ENCODE measurements at regions not wholly inside any gene's neighbourhood (a gene's known extent, or its start where the extent isn't known, plus 50 kb on each side); places are given as distances from the start of the nearest gene placed in this dataset.
"Not testable (repeated sequence)": the region's sequence is repeated elsewhere in the genome, so short reads cannot be mapped to it uniquely, and the experiment has no call there.

DNA sequence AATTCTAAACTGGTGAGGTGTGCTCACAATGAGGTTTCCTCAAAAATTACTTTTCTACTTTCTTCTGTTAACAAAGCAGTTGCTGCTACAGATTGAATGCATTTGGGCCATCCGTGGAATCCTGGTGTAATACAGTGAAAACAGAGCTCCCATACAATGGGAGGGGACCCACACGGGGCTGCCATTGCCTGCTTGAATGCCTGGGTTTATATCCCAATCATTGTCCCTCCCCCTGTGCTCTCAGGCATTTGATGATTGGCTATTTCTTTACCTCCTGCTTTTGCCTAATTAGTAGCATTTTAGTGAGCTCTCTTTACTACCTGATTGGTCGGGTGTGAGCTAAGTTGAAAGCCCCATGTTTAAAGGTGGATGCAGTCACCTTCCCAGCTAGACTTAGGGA is 52.9 kb upstream of the CSF1 start:
- H3K27ac ChIP-seq; H3K9me3 ChIP-seq; H3K4me3 ChIP-seq; intact Hi-C loops (cut with DNase I); H3K27me3 ChIP-seq; DNase-seq; H3K36me3 ChIP-seq; H3K4me1 ChIP-seq: not testable (repeated sequence)
- 48 to 75% methylated on average over 2 to 3 of the region's 3 CpGs for WGBS, 2 donors

DNA sequence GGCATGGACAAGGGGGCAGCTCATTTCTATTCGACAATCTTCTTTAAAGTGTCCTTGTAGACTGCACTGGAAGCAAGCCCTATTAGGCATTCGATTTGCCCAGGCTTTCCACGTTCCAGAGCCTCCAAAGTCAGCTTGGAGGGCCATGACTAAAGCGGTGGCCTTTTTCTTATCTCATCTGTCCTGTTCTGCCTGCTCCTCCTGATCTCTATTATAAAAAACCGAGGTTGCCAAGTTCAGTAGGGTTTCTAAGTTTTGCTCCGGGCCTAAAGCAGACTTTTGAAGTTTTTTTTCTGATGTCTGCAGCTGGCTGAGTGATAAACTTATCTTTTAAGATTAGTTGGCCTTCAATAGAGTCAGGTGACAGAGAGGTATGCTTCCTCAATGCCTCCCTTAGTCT is 54.7 kb upstream of the CSF1 start:
- H3K36me3 ChIP-seq; H3K9me3 ChIP-seq; intact Hi-C loops (cut with DNase I); H3K27me3 ChIP-seq; H3K27ac ChIP-seq; DNase-seq; H3K4me3 ChIP-seq: not testable (repeated sequence)
- H3K4me1 ChIP-seq, result peaks cover 0 to 24% (median 12%) of the 10 kb centered on the region in 3 donors
- 42 to 69% methylated on average over 6 of the region's 6 CpGs for WGBS, 2 donors

DNA sequence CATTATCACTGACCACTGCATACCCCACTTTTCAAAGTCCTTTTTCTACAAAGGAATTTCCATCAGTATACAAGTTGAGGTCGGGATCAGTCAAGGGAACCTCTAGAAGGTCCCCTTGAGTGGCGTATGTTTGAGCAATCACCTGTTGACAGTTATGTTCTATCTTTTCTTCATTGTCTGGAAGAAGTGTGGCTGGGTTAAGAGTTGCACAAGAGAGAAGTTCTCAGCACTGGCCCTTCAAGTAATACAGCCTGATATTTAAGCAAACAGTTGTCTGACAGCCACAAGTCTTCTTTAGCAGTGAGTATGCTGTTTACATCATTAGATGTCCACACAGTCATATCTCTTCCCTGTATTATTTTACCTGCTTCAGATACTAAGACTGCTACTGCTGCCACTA is 56.7 kb upstream of the CSF1 start:
- H3K27me3 ChIP-seq; DNase-seq; H3K4me3 ChIP-seq; H3K36me3 ChIP-seq; H3K9me3 ChIP-seq; H3K27ac ChIP-seq; intact Hi-C loops (cut with DNase I): not testable (repeated sequence)
- peaks cover 0 to 38% (median 12%) of the 10 kb centered on the region in 3 donors for H3K4me1 ChIP-seq
- WGBS, 2 donors, result 69 to 78% methylated on average over 2 of the region's 2 CpGs

DNA sequence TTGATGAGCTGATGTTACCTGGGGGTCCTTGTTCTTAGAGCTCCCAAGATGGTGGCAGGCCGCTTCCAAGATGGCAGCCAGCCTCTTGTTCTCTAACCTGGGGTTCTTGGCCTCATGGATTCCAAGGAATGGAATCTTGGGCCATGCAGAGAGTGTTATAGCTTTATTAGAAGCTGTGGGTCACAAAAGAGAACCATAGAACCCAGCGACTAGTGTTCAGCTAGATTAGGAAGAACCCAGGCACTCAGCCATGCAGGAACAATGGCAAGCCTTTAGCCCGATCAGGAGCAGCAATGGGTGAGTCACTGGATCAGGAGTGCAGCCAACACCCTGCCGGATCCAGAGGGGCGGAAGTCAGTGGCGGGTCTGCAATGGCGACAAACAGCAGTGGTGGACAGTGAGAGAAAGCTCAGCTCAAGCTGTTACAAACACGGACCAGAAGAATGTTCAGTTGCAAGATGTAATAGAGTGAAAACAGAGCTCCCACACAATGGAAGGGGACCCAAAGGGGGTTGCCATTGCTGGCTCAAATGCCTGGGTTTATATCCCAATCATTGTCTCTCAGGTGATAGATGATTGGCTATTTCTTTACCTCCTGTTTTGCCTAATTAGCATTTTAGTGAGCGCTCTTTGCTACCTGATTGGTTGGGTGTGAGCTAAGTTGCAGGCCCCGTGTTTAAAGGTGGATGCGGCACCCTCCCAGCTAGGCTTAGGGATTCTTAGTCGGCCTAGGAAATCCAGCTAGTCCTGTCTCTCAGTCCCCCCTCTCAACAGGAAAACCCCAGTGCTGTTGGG is 58.2 kb upstream of the CSF1 start:
- Histone ChIP-seq H3K4me1 (peaks cover 0 to 38% (median 12%) of the 10 kb centered on the region in 3 donors), H3K27ac (peak overlapping the region in 3 of 4 donors; percentile 10 to 49 (median 31))
- H3K9me3 ChIP-seq; H3K4me3 ChIP-seq; DNase-seq; H3K27me3 ChIP-seq; H3K36me3 ChIP-seq; intact Hi-C loops (cut with DNase I): not testable (repeated sequence)
- WGBS, 2 donors, result 50 to 59% methylated on average over 8 to 11 of the region's 12 CpGs

DNA sequence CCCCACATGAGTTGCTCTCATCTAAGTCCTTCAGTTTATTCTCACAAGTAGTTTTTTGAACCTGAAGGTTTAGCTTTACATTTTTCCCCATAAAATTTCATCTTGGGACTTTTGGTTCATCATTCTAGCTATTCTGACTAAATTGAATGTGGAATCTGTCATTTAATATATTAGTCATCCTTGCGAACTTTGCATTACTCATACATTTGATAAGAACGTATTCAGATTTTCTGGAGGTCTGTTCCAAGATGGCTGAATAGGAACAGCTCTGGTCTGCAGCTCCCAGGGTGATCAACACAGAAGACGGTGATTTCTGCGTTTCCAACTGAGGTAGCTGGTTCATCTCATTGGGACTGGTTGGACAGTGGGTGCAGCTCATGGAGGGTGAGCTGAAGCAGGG is 59.8 kb upstream of the CSF1 start:
- peaks cover 0 to 38% (median 12%) of the 10 kb centered on the region in 3 donors for H3K4me1 ChIP-seq
- H3K27ac ChIP-seq, result no peak overlapping the region
- no peak overlapping the region for H3K4me3 ChIP-seq
- intact Hi-C loops (cut with DNase I), result no loop called here
- H3K36me3 ChIP-seq, result no peaks in the 10 kb centered on the region
- H3K9me3 ChIP-seq, result no peaks in the 10 kb centered on the region
- no peaks in the 10 kb centered on the region for H3K27me3 ChIP-seq
- 62 to 65% methylated on average over 4 of the region's 4 CpGs for WGBS, 2 donors
- TF ChIP-seq, protein P1, sequence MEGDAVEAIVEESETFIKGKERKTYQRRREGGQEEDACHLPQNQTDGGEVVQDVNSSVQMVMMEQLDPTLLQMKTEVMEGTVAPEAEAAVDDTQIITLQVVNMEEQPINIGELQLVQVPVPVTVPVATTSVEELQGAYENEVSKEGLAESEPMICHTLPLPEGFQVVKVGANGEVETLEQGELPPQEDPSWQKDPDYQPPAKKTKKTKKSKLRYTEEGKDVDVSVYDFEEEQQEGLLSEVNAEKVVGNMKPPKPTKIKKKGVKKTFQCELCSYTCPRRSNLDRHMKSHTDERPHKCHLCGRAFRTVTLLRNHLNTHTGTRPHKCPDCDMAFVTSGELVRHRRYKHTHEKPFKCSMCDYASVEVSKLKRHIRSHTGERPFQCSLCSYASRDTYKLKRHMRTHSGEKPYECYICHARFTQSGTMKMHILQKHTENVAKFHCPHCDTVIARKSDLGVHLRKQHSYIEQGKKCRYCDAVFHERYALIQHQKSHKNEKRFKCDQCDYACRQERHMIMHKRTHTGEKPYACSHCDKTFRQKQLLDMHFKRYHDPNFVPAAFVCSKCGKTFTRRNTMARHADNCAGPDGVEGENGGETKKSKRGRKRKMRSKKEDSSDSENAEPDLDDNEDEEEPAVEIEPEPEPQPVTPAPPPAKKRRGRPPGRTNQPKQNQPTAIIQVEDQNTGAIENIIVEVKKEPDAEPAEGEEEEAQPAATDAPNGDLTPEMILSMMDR (IDR thresholded peaks at IDR 0.05), result no peak
- no peak for TF ChIP-seq POLR2A (IDR thresholded peaks at IDR 0.05)
- no peak for DNase-seq

DNA sequence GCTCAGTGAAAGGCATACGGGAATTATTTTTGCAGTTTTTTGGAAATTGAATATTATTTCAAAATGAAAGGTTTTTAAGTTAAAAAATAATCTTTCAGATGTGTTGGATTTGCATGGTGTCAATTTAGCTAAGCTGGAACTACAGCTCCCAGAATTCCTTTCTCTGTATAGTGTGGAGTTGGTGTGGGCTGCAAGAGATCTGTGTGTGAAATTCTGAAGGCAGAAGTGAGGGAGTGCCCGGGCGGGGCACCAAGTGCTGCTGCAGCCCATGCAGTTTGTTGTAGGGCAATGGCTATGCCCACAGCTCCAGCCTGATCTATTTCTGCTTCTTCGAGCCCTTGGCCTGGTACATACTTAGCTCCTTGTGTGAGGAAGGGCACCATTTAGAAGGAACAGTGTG is 60.5 kb upstream of the CSF1 start:
- no peak for DNase-seq
- intact Hi-C loops (cut with DNase I), result no loop called here
- TF ChIP-seq POLR2A (IDR thresholded peaks at IDR 0.05), result no peak
- TF ChIP-seq, protein P1 (IDR thresholded peaks at IDR 0.05), result no peak
- Histone ChIP-seq H3K27ac (no peak overlapping the region), H3K4me3 (no peak overlapping the region), H3K27me3 (no peaks in the 10 kb centered on the region), H3K4me1 (peaks cover 0 to 33% (median 12%) of the 10 kb centered on the region in 3 donors), H3K36me3 (no peaks in the 10 kb centered on the region), H3K9me3 (no peaks in the 10 kb centered on the region)
- WGBS, 2 donors, result 78 to 86% methylated on average over 4 of the region's 4 CpGs

DNA sequence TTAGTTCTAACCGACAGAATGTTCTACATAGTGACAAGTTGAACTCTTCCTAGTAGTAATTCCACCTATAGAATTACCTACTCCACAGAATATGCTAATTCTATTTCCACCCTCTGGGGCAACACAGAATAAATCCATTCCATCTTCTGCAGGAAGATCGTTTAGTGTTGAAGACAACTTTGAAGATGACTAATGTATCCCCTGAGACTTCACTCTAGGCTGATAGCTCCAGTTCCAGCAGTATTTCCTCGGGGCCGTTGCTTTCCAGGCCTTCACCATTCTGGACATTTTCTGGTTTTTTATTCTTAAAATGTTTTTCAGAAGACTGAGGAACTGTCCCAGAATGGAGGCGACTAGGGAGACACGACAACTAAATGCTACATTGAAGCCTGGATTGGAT is 61.0 kb upstream of the CSF1 start:
- no peak overlapping the region for H3K4me3 ChIP-seq
- peaks cover 0 to 33% (median 12%) of the 10 kb centered on the region in 3 donors for H3K4me1 ChIP-seq
- H3K27ac ChIP-seq, result no peak overlapping the region
- DNase-seq, result no peak
- TF ChIP-seq POLR2A (IDR thresholded peaks at IDR 0.05), result no peak
- TF ChIP-seq, protein P1 (IDR thresholded peaks at IDR 0.05), result no peak
- no peaks in the 10 kb centered on the region for H3K36me3 ChIP-seq
- no peaks in the 10 kb centered on the region for H3K27me3 ChIP-seq
- no peaks in the 10 kb centered on the region for H3K9me3 ChIP-seq
- intact Hi-C loops (cut with DNase I), result no loop called here
- 75 to 78% methylated on average over 6 of the region's 6 CpGs for whole genome bisulfite sequencing, 2 donors

All from esophagus squamous epithelium (tissue), 5 donors.